HG03432 (cell line): ENCODE measurements at regions not wholly inside any gene's neighbourhood (a gene's known extent, or its start where the extent isn't known, plus 50 kb on each side); places are given as distances from the start of the nearest gene placed in this dataset.

Source experiments
- ATAC-seq: cut with Tn5 transposase; IDR thresholded peaks from one replicate; pipeline ENCODE4 v1.9.1; 2021; ENCODE audit warnings: mild to moderate bottlenecking, moderate library complexity; ENCODE audit not compliant: unreplicated experiment

DNA sequence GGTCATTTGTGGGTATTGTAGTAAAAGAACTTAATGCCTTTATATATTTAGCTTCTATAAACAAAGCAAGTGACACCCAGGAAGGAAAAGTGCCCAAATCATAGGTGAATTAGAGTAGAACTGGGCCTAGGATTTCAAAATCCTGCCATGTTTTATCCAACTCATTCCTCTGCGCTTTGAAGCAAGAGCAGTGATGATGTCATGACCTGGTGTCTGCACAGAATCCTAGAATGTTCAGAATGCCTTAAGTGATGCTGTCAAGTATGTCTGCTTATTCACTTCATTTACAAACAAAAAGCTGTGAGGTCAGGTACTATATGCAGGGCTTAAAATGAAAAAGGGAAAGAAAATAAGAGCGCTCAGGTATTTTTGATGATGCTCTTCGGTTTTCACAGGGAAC is 737.2 kb upstream of the ANKRD30A start:
- no peak for ATAC-seq

DNA sequence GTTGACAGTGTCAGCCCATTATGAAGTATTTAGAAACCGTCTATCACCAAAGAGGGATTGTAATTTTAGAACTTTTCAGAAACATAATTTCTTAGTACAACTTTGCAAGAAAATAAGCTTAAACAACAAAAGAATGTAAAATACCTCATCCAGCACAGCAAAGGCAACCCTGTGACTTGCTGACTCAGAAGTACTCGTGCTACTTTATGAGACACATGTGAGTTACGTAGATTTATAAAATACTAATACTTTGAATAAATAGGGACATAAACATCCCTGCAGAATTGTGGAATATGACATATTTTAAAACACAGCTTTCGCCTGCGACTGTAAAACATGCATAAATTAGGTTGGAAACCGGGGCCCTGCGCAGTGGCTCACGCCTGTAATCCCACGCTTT is 739.7 kb upstream of the ANKRD30A start:
- no peak for ATAC-seq

DNA sequence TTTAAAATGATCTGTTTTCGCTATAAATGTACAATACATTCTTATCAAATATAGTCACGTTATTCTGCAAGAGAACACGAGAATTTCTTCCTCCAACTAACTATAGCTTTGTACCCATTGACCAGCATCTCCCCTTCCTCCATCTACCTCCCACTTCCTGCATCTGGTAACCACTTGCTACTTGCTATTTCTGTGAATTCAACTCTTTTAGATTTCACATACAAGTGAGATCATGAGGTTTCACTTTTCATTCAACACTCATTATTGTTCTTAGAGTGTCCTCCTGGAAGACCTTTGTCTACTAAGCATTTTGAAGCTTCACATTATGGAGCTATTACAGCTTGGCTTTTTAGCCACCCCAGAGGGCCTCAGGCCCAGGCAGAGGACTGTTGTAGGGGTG is 741.3 kb upstream of the FZD8 start:
- no peak for ATAC-seq

DNA sequence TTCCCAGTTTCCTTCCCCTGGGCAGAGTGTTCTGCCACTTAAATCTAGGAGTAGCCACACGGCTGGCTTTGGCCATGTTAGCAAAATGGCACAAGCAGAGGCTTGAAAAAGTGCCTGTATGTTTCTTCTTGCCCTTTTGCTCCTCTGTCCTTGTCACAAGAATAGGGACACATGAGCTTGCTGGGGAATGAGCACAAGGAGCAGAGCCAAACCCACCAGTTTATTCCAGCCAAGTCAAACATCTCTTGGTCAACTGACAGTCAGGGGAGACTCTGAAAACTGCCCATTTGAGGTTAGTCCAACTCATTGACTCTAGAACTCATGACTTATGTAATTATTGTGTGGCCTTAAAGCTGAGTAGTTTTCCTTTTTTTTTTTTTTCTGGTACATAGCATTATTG is 739.7 kb upstream of the FZD8 start:
- no peak for ATAC-seq

DNA sequence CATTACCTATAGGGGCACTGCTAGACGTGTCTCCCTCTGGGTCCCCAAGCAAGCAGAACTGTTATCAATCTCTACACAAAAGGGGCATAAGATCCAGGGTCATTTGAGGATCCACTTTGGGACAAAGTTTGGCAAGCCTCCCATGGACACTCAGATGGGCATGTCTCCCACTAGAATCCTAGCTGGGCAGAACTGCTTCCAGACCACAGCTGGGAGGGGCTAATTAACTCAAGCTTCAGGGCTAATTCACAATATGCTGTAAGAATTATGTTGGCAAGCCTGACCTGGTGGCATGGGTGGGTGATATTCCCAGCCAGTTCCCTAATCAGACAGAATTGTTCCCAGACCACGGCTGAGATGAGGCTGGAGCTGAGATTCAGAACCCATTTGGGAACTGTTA is 738.4 kb upstream of the FZD8 start:
- no peak for ATAC-seq

DNA sequence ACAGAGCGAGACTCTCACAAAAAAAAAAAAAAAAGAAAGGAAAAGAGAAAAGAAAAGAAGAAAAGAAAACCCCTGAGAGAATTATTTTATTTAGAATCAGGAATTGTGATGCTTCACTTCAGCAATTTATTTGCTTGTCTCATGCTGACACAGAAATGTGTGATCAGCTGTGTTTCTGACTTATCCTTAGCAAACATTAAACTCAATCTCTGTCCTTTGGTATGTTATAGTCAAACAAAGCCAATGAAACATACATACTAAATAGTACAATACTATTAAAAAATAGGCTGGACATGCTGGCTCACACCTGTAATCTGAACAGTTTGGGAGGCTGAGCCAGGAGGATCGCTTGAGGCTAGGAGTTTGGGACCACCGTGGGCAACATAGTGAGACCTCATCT is 733.0 kb upstream of the FZD8 start:
- no peak for ATAC-seq

DNA sequence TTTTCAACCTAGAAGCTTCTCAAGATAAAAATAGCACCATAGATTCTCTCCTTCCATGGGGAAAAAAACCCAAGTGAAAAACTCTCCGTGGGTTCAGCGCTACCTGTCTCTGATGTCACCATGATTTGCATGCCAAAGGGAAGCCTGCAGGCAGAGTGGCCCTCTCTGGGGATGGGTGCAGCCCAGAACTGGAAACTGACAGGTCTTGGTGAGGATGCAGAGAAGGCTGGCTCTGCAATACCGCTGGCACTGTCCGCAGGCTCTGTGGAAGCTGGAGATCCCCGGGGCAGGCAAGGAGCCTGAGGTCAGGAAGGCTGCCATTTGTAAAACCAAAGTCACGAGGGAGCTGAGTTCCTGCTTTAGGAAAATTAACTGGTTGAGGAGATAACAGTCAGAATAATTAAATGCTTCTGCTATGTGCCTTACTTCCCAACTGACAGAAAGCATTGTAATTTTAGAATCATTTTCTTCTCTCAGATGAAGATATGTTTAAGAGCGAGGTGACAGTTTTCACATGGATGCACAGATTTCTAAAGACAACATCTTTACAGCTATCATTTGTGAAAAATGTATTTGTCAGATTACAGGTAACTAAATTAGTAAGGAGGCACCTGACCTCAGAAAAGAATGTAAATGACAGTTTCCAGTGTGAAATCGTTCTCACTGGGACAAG is 731.5 kb upstream of the FZD8 start:
- no peak for ATAC-seq

DNA sequence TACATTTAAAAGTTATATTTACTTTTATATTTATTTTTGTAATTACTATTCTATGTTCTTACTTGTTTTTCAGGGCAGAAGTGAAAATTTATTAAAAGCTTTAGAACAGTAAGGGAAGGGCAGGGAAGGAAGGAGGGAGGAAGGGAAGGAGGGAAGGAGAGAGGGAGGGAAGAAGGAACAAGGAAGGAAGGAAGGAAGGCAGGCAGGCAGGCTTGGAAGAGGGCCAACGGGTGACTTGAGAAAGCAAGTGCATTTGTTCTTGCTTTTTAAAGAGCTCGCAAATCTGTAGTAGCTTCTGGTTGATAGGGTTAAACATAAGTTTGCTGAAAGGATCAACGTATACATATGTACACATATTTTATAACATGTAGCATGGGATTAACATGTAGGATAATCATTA is 725.3 kb upstream of the FZD8 start:
- no peak for ATAC-seq

DNA sequence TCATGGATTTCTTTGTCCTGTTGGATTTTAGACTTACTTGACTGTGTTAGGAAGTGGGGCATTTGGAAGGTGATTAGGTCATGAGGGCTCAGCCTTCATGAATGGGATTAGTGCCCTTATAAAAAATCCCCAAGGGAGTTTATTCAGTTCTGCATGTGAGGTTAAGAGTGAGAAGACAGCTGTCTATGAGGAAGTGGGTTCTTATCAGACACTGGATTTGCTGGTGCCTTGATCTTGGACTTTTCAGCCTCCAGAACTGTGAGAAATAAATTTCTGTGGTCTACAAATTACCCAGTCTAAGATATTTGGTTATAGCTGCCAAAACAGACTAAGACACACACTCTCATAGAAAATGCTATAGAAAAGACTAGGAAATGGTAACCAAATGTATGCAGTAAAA is 724.7 kb upstream of the FZD8 start:
- ATAC-seq: no peak

DNA sequence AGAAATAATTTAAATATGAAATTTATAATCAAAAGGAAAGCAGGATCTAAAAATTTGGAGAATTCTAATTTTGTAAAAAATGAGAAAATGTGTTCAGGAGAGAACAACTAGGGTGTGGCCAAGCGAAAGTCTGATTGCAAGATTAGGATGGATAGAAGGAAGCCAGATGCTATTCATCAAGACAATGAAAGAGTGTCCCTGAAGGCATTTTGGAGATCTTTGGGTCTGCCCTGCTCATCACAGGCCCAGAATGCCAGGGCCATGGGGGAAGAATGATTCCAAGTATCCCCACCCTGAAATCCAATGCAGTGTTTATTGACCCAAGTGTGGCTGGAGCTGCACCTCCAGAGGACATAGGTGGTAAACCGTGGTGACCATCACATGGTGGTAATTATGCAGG is 724.0 kb upstream of the FZD8 start:
- ATAC-seq: no peak

DNA sequence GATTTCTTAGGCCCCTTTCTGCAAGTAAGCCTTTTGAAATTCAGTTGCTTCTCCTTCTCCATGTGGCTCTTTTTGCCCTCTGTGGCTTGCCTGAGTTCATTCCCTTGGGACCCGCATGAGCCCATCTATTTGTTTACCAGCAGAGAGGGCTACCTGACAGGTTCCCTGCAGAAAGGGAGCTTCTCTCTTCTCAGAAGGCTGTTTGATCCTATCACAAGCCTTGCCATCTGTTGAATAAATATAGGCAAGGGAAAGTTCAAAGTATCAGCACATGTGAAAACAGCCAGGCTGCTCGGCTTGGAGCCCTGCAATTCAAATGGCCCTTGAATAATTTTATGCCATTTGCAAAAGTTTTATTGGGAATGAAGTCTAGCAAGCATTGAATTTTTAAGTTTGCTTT is 720.2 kb upstream of the FZD8 start:
- no peak for ATAC-seq

DNA sequence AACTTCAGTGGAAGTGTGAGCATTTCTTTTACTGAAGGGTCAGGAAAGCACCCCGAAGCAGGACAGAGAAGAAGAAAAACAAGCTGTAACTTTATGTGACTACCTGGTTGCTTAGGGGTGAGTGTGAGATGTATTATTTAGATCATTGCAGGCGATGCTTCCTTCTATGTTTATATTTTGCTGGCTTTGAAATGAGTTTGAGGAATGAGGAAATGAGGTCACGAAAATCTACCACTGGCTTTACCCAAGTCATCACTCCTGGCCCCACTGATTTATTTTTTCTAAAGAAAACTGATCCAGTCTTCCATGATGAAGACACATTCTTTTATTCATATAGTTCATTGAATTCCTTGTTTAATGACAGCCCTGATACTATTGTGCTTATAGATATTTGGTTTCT is 716.6 kb upstream of the FZD8 start:
- no peak for ATAC-seq

DNA sequence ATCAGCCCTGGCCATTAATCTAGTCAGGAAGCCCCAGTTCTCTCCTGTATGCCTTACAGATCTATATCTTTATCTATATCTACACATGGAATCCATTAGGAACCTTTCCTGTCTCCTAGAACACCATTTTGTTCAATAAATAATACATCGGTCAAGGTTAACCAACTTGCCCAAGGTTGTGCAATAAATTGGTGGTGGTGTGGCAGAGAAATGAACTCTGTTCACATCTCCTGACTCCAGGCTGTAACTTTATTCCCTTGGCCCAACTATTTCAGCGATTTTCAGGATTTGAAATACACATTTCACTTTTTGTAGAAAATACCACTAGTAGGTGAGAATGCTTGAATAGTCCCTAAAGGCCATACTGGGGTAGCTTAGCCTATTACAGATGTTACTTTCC is 712.5 kb upstream of the FZD8 start:
- ATAC-seq: no peak

DNA sequence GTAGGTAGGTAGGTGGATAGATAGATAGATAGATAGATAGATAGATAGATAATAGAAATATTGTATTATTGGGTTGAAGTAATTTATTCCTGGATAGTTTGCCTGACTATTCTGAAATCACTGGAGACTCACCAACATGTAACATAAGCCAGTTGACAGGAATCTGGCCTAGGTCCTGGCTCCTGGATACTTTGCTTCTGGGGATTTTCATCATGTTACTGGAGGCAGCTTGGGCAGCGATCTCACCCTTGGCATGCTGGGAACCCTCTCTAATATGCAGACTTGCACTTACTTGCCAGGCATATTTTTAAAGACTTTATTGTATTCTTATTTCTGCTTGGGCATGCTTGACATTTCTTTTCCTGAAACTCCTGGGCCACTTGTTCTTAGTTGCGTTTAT is 709.1 kb upstream of the FZD8 start:
- ATAC-seq: no peak

DNA sequence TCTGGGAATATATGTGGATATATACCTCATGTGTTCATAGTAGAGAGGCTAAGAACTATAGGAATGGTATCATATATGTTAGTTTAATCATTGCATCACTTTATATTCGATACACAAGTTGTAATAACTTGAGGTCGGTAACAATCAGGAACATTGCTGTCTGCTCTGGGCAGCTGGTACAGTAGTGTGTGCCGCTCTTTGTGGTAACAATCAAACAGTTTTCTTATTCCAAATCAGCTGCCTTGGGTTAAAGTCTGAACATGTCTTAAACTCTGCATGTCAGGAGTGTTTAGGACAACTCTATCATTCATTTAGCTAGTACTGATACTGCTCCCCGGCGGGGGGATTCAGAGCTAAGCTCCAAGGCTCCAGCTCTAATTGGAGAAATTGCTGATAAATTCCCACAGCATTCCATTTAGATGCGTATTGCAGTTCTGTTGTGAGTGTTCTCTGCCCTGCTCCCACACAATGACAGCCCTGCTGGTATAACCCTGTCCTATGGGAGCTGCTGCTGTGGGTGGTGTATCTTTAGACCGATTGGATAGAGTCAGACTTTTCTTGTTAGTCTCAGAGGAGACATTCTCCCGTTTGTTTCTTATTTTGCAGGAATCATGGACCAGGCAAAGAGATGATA is 707.5 kb upstream of the FZD8 start:
- ATAC-seq: no peak

DNA sequence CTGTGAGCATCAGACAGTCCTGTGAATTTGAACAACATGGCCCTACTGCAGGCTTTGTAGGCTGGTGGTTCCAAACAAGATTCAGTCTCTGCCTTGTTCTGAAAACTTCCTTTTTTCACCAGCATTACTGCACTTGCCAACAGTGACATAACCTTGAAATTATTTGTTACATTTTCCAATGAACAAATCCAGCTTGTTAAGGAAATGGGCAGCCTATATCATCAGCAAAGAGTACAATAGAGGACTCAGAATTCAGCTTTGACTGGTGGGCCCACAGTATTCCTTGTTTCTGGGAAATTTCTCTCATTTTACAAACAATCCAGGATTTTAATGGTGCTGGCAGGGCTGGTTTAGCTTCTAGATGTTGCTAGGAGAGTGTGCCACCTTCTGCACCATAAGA is 703.7 kb upstream of the FZD8 start:
- ATAC-seq: no peak

DNA sequence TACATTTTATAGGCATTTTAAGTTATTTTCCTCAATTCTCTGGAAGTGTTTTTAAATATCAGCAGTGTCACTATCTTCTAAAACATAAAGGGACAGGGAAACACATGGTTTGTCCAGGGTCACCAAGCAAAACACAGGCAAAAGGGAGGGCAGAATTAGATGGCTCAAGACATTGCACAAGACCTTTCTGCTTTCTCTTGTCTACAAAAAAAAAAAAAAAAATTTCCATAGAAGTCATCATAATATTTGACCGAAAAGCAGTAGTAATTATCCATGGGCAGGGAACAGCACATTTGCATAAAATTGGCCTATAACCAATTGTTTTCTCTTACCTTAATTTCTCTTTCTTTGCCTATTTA is 703.1 kb upstream of the FZD8 start:
- ATAC-seq: no peak

DNA sequence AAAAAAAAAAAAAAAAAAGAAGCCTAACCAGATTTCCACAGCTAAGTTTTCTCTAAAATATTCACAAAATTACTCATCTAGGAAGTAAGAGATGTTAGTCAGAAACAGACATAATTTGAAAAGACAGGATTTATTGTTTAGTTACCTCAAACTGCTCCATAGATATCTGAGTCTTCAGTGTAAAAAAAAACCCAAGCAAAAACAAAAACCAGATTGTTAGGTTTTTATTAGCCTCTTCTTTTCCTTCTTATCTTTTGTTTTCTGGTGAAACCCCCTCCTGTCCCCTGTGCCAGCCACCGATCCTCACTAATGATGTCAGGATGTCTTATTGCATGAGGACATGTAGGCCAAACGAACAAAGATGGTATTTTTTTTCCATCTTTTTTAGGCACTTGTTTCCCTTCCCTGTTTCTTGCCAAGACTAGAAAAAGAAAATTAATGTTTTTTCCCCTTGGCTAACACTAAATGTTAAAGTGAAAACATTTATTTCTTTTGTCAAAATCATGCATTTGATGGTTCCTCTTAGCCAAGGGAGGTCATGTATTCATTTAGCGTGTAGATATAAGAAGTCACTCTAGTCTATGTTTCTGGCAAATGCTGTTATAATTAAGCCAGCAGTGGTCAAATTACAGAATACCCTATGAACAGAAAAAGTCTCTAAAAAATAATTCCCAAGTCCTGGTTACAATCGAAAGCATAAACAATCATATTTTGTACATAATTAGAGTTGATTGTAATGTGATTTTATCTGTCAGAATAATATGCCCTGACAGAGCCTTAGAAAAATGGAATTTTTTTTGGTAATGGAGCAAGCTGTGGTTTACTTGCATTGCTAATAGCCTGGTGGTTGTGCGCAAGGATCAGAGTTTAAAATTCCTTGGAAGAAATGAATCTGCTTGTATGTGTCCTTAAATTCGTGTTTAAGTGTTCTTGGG is 702.4 kb upstream of the FZD8 start:
- ATAC-seq: no peak

DNA sequence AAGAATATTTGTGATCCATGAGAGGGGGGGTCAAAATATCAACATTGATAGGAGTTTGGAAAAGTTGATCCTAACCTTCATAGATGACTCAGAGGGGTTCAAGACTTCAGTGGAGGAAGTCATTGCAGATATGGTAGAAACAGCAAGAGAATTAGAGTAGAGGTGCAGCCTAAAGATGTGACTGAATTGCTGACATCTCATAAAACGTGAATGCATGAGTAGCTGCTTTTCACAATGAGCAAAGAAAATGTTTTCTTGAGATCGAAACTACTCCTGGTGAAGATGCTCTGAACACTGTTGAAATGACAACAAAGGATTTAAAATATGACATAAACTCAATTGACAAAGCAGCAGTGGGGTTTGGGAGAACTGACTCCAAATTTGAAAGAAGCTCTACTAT is 700.7 kb upstream of the FZD8 start:
- ATAC-seq: no peak

DNA sequence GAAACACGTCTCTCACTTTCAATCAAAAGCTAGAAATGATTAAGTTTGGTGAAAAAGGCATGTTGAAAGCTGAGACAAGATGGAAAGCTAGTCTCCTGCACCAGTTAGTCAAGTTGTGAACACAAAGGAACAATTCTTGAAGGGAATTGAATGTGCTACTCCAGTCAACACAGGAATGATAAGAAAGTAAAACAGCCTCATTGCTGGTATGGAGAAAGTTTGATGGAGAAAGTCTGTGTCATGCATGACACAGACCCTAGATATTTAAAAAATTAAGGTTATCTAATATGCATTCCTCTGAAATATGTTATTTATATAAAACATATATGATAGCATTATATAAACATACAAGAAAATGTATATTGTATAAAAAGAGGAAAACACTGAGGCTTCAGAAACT is 699.4 kb upstream of the FZD8 start:
- no peak for ATAC-seq

DNA sequence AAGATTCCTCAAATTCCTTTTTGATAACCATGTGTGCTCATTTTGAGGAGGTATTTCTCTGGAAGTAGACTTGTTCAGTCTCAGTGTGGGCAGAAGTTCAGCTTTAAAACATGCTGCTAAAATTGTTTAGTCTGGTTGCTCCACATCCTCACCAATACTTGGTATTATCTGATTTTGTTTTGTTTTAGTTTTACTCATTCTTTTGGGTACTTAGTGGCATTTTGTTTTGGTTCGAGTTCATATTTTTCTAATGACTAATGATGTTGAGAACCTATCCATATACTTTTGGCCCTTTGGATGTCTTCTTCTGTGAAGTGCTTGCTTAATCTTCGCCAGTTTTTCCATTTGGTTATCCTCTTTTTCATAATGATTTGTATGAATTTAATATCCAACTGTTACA is 694.2 kb upstream of the FZD8 start:
- no peak for ATAC-seq

DNA sequence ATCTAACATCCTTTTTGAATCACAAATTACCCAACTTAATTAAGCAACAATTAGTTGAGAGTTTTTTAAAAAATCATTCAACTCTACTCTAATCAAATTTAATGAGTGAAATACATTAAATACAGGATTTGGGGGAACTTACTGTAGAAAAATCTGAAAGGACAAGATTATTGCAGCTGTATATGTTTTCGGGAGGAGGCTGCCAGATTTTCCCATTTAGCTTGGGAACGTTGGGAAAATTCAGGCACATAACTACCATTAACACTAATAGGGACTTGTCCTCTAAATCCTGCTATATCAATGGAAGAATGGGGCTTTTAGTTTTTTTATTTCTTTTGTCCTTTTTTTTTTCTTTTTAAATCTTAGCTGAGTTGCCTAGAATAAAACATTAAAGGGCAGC is 691.4 kb upstream of the FZD8 start:
- no peak for ATAC-seq
